ENCODE measurements at regions not wholly inside any gene's neighbourhood (a gene's known extent, or its start where the extent isn't known, plus 50 kb on each side); places are given as distances from the start of the nearest gene placed in this dataset.

- TF ChIP-seq, protein P1, sequence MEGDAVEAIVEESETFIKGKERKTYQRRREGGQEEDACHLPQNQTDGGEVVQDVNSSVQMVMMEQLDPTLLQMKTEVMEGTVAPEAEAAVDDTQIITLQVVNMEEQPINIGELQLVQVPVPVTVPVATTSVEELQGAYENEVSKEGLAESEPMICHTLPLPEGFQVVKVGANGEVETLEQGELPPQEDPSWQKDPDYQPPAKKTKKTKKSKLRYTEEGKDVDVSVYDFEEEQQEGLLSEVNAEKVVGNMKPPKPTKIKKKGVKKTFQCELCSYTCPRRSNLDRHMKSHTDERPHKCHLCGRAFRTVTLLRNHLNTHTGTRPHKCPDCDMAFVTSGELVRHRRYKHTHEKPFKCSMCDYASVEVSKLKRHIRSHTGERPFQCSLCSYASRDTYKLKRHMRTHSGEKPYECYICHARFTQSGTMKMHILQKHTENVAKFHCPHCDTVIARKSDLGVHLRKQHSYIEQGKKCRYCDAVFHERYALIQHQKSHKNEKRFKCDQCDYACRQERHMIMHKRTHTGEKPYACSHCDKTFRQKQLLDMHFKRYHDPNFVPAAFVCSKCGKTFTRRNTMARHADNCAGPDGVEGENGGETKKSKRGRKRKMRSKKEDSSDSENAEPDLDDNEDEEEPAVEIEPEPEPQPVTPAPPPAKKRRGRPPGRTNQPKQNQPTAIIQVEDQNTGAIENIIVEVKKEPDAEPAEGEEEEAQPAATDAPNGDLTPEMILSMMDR (IDR thresholded peaks at IDR 0.05; ENCODE audit: extremely low read depth, missing control alignments): no peak
- no peak for DNase-seq (ENCODE audit: low spot score)
Observed at GRCh38 chr5:112668911-112669310, 68.8 kb upstream of the APC start.

DNA sequence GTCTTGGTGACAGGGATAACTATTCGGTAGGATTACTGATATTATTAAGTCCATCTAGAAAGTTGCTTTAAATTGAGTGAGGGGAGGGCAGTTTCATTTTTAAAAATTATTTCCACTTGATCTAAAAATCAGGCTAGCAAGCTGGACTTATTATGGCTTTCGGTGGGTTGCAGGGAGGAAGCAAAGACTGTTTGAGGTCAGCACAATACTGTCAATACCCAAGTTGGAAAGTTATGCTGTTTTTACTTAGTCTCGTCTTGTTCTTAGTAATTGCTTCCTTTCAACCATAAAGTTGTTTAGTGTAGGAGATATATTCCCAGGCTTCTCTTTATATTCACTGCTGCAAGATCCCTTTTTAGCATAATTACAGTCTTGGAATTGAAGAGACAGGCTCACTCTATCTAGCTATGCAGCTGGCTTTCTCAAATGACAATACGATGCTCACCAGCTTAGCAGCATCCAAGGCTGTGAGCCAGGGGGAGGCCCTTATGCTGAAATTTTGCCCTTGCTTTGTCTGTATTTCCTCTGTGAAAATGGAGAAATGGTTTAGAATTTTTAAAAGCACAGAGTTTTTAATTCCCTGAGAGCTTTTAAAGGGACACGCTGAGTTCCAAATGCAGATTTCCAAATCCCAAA is 68.2 kb upstream of the APC start:
- no peak for DNase-seq (ENCODE audit: low spot score)

DNA sequence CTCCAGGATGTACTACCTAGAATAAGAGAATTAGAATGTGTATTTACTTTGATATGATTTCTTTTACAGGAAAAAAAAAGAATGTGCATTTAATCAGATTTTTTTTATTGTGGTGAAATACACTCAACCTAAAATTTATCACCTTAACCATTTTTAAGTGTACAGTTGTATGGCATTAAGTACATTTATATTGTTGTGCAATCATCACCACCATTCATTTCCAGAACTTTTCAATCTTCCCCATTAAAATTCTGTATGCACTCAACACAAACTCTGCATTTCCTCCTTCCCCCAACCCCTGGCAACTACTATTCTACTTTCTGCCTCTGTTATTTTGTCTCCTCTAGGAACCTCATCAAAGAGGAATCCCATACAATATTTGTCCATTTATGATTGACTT is 66.0 kb upstream of the APC start:
- TF ChIP-seq, protein P1 (IDR thresholded peaks at IDR 0.05; ENCODE audit: extremely low read depth, missing control alignments): no peak
- no peak for DNase-seq (ENCODE audit: low spot score)

More for the DNA sequence above, 68.2 kb upstream of the APC start:
- TF ChIP-seq, protein P1 (IDR thresholded peaks at IDR 0.05; ENCODE audit: extremely low read depth, missing control alignments): no peak

DNA sequence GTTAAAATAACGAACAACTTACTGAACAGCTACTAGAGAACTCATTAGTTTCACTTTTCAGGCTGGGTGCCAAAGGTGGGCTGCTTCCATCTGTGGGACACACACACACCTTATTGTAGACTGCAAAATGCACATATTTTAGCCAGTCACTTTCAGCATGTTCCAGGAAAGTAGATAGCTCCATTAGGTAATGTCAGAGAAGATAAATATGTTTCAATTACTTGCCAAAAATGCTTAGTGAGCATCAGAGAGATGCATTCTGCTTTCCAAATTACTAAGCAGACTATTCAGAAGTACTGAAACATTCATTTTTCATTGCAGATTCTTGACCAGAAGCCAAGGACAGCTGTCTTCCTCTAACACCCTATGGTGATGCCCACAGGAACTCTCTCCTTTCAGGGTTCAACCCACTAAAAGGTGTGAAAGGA is 56.2 kb upstream of the APC start:
- DNase-seq (ENCODE audit: low spot score): no peak
- TF ChIP-seq, protein P1 (IDR thresholded peaks at IDR 0.05; ENCODE audit: extremely low read depth, missing control alignments): no peak

DNA sequence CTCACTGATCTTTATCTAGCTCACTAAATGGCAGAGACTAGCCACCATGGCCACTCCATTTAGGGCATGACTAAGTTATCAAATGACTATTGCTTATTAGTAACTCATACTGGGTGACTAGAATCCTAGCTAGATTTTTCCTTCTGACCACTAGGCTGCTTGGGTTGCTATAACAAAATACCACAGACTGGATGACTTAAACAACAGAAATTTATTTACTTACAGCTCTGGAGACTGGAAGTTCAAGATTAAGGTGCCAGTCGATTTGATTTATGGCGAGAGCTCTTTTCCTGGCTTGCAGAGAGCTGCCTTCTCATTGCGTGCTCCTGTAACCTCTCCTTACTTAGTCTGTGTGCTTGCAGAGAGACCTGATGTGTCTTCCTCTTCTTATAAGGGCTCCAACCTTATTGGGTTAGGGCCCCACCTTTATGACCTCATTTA is 55.0 kb upstream of the APC start:
- TF ChIP-seq, protein P1 (IDR thresholded peaks at IDR 0.05; ENCODE audit: extremely low read depth, missing control alignments): no peak
- DNase-seq (ENCODE audit: low spot score): no peak

DNA sequence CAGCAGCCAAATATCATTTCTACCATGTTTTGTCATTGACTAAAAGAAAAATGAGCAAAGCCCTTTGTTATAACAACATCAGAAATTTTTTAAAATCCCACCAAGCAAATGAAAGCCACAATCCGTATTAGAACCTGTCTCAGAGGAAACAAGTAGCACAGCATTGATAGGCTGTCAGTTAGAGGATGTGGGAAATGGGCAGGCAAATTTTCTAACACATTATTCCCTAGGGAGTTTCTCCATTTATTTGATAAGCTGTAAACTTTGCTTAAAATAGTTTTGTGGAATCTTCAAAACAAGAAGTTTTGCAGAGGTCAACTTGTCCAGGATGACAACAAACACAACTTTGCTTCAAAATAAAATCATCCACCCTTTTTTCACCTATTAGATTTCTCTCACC is 53.6 kb upstream of the APC start:
- TF ChIP-seq, protein P1 (IDR thresholded peaks at IDR 0.05; ENCODE audit: extremely low read depth, missing control alignments): no peak

DNA sequence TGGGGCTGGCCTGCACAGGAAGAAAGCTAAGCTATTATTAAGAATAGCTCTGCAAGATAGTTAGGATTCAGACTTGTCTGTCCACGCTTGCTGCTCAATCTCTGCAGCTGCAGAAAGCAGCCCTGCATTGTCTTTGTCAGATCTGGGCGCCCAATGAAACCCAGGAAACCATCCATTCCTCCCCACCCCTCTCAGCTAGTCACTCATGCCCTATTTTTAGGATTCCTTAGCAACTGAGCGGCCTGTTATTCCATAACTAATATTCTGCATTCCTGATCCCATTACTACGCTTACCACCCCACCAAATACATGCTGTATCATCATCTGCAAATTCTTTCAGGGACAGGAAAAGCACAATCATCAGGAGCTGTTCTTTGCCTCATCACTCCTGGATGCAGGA is 52.9 kb upstream of the APC start:
- TF ChIP-seq, protein P1 (IDR thresholded peaks at IDR 0.05; ENCODE audit: extremely low read depth, missing control alignments): no peak
- DNase-seq (ENCODE audit: low spot score): no peak

More for the DNA sequence above, 53.6 kb upstream of the APC start:
- no peak for DNase-seq (ENCODE audit: low spot score)

Measured in GM20000 (cell line).